ENCODE measurements at regions not wholly inside any gene's neighbourhood (a gene's known extent, or its start where the extent isn't known, plus 50 kb on each side); places are given as distances from the start of the nearest gene placed in this dataset.
A peak's percentile ranks its signal among the peaks of the same experiment; 100 is the strongest.

DNA sequence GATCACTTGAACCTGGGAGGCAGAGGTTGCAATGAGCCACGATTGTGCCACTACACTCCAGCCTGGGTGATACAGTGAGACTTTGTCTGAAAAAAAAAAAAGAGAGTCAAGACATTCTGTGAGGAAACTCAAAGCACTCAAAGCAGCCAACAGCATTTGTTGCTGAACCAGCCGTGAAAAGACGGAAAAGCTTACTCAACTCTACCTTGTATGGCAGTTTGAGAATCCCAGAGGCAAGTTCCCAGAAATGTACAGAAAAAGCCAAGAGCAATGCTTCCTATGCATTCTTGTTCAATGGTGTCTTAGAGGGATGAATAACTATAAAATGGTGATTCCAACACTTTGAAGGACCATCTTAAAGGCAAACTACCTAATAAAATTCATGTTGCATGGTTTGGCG is 170.2 kb downstream of the HSD17B3 start:
- 77 to 88% methylated on average over 4 of the region's 4 CpGs for WGBS, 2 donors
- Histone ChIP-seq H3K4me1 (peaks cover 2 to 8% (median 3%) of the 10 kb centered on the region in 4 donors), H3K36me3 (no peaks in the 10 kb centered on the region), H3K4me3 (no peak overlapping the region), H3K9me3 (no peaks in the 10 kb centered on the region), H3K27ac (no peak overlapping the region), H3K27me3 (no peaks in the 10 kb centered on the region)
- TF ChIP-seq, protein P1, sequence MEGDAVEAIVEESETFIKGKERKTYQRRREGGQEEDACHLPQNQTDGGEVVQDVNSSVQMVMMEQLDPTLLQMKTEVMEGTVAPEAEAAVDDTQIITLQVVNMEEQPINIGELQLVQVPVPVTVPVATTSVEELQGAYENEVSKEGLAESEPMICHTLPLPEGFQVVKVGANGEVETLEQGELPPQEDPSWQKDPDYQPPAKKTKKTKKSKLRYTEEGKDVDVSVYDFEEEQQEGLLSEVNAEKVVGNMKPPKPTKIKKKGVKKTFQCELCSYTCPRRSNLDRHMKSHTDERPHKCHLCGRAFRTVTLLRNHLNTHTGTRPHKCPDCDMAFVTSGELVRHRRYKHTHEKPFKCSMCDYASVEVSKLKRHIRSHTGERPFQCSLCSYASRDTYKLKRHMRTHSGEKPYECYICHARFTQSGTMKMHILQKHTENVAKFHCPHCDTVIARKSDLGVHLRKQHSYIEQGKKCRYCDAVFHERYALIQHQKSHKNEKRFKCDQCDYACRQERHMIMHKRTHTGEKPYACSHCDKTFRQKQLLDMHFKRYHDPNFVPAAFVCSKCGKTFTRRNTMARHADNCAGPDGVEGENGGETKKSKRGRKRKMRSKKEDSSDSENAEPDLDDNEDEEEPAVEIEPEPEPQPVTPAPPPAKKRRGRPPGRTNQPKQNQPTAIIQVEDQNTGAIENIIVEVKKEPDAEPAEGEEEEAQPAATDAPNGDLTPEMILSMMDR (IDR thresholded peaks at IDR 0.05): no peak
- TF ChIP-seq EP300 (IDR thresholded peaks at IDR 0.05): no peak
- no peak for TF ChIP-seq POLR2AphosphoS5 (IDR thresholded peaks at IDR 0.05)
- TF ChIP-seq POLR2A (IDR thresholded peaks at IDR 0.05): no peak
- no peak for ATAC-seq (ENCODE audit: low FRiP score in 2 of 2)
- DNase-seq: no peak

- Histone ChIP-seq H3K36me3 (no peaks in the 10 kb centered on the region), H3K27me3 (no peaks in the 10 kb centered on the region), H3K27ac (no peak overlapping the region), H3K4me3 (no peak overlapping the region), H3K9me3 (no peaks in the 10 kb centered on the region), H3K4me1 (no peaks in the 10 kb centered on the region)
- no peak for DNase-seq
- WGBS, 2 donors: 88 to 93% methylated on average over 3 of the region's 3 CpGs
- TF ChIP-seq EP300 (IDR thresholded peaks at IDR 0.05): no peak
- no peak for TF ChIP-seq POLR2AphosphoS5 (IDR thresholded peaks at IDR 0.05)
- TF ChIP-seq, protein P1 (IDR thresholded peaks at IDR 0.05): no peak
- no peak for TF ChIP-seq POLR2A (IDR thresholded peaks at IDR 0.05)
- ATAC-seq (ENCODE audit: low FRiP score in 2 of 2): no peak
These were observed 171.0 kb downstream of the HSD17B3 start for GRCh38 chr9:96130970-96131369.

DNA sequence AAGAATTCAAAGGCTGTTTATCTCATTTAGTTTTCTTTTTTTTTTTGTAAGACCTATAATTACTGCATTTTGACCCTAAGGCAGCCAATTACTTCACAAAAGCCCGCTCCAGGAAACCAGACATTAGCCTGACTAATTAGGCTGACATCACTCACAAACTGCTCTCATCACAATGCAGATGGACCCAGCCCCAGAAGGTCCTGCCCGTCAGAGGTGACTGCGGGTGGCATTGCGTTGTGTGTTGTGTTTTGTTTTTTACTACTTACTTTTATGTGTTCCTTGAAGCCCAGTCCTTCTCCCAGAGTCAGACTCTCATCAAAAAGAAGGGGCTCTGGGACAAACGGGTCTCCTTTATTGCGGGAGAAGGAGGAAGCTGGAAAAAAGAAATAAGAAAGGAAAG is 172.2 kb downstream of the HSD17B3 start:
- no peaks in the 10 kb centered on the region for H3K4me1 ChIP-seq
- TF ChIP-seq EP300 (IDR thresholded peaks at IDR 0.05) (no peak), POLR2A (IDR thresholded peaks at IDR 0.05) (no peak), POLR2AphosphoS5 (IDR thresholded peaks at IDR 0.05) (no peak)
- TF ChIP-seq, protein P1 (IDR thresholded peaks at IDR 0.05): no peak
- no peaks in the 10 kb centered on the region for H3K36me3 ChIP-seq
- H3K27ac ChIP-seq: no peak overlapping the region
- H3K9me3 ChIP-seq: no peaks in the 10 kb centered on the region
- no peak for DNase-seq
- H3K4me3 ChIP-seq: no peak overlapping the region
- 70 to 72% methylated on average over 6 of the region's 6 CpGs for WGBS, 2 donors
- ATAC-seq (ENCODE audit: low FRiP score in 2 of 2): no peak
- no peaks in the 10 kb centered on the region for H3K27me3 ChIP-seq

DNA sequence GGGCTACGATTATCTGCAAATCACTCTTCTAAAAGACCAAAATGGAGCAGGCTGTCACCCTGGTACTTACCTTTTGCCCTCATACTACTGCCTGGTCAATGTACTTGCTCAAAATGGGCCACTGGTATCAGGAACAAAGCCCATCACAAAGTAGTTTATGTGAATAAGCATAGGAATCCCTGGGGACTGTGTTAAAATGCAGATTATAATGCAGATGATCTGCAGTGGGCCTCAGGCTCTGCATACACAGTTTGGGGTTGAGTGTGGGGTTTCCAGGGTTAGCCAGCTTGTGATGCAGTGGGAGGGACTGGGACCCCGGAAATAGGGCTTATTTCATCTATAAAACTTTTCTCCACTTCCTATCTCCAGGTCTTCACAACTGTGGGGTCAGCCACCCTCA is 173.1 kb downstream of the HSD17B3 start:
- no peak overlapping the region for H3K4me3 ChIP-seq
- H3K36me3 ChIP-seq: no peaks in the 10 kb centered on the region
- DNase-seq: no peak
- H3K27ac ChIP-seq: no peak overlapping the region
- no peak for ATAC-seq (ENCODE audit: low FRiP score in 2 of 2)
- H3K4me1 ChIP-seq: no peaks in the 10 kb centered on the region
- 70 to 100% methylated on average over 1 to 2 of the region's 2 CpGs for WGBS, 2 donors
- H3K9me3 ChIP-seq: no peaks in the 10 kb centered on the region
- no peaks in the 10 kb centered on the region for H3K27me3 ChIP-seq
- no peak for TF ChIP-seq EP300 (IDR thresholded peaks at IDR 0.05)
- TF ChIP-seq POLR2A (IDR thresholded peaks at IDR 0.05): no peak
- TF ChIP-seq POLR2AphosphoS5 (IDR thresholded peaks at IDR 0.05): no peak
- TF ChIP-seq, protein P1 (IDR thresholded peaks at IDR 0.05): no peak

DNA sequence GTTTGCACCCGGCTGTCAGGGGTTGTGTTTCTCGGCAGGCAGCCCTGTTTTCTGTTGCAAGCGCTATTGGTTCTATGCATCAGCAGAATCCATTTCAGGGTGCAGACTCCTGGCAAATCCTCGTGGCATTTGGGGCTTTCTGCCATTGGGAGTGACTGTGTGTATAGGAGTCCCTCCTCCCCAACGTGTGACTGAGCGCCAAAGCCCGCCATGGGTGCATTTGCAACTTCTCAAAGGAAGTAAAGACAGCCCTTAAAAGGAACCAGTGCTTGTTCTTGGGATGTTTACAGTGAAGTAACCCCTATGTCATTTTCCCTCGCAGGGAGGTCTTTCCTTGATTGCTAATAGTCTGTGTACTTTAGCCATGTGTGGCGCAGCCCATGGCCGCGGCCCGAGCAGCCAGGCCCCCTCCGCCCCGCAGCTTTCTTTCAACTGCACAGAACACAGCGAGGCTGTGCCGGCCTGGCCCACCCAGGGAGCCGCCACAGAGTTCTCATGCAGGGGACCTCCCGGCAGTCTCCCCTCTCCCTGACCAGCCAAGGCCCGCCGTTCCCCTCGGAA is 175.6 kb downstream of the HSD17B3 start:
- TF ChIP-seq POLR2AphosphoS5 (IDR thresholded peaks at IDR 0.05) (no peak), EP300 (IDR thresholded peaks at IDR 0.05) (no peak), POLR2A (IDR thresholded peaks at IDR 0.05) (no peak)
- TF ChIP-seq, protein P1 (IDR thresholded peaks at IDR 0.05): no peak
- H3K27me3 ChIP-seq: no peaks in the 10 kb centered on the region
- ATAC-seq (ENCODE audit: low FRiP score in 2 of 2): no peak
- H3K4me3 ChIP-seq: no peak overlapping the region
- H3K27ac ChIP-seq: no peak overlapping the region
- peak in 1 of 2 donors; percentile 71 for DNase-seq
- no peaks in the 10 kb centered on the region for H3K36me3 ChIP-seq
- WGBS, 2 donors: 53 to 72% methylated on average over 19 to 21 of the region's 21 CpGs
- H3K9me3 ChIP-seq: no peaks in the 10 kb centered on the region
- H3K4me1 ChIP-seq: no peaks in the 10 kb centered on the region
